T-helper 2 cell treated with Interferon-gamma antibody and Interleukin-4, amounts not matched to agents 100 ng/mL and 5 ng/mL, for 36 hours (primary cell): ENCODE measurements at regions not wholly inside any gene's neighbourhood (a gene's known extent, or its start where the extent isn't known, plus 50 kb on each side); places are given as distances from the start of the nearest gene placed in this dataset.

ENCODE experiments used
- intact Hi-C: fragments of 100-400 bp; cut with micrococcal nuclease; formaldehyde crosslinking; loops from one replicate; pipeline ENCODE4 v1.15.1; 2023

- intact Hi-C loops: no loop called here
Observed at GRCh38 chr11:128330203-128330602, 257.2 kb downstream of the ETS1 start.

- intact Hi-C loops: loop anchor here (1.0 kb wide), 1 partner anchor 12 kb away; no protein-coding TSS in a partner anchor
Observed at GRCh38 chr11:128328955-128329551, 258.3 kb downstream of the ETS1 start.

- intact Hi-C loops: no loop called here
Observed at GRCh38 chr11:128327274-128327673, 260.1 kb downstream of the ETS1 start.

- intact Hi-C loops: no loop called here
Observed at GRCh38 chr11:128326791-128327190, 260.6 kb downstream of the ETS1 start.

- intact Hi-C loops: loop anchor here (1.0 kb wide), 6 partner anchors 17 to 306 kb away; no protein-coding TSS in a partner anchor
Observed at GRCh38 chr11:128324531-128325141, 262.7 kb downstream of the ETS1 start.

GRCh38 chr11:128324051-128324481 is 263.3 kb downstream of the ETS1 start:
- intact Hi-C loops: loop anchor here (1.0 kb wide), 6 partner anchors 17 to 306 kb away; no protein-coding TSS in a partner anchor

GRCh38 chr11:128323381-128323780 is 264.0 kb downstream of the ETS1 start:
- intact Hi-C loops: loop anchor here (1.0 kb wide), 1 partner anchor 149 kb away; no protein-coding TSS in a partner anchor

GRCh38 chr11:128318856-128319474 is 268.4 kb downstream of the ETS1 start:
- intact Hi-C loops: loop anchor here (1.0 kb wide), 1 partner anchor 14 kb away; no protein-coding TSS in a partner anchor

GRCh38 chr11:128316541-128317227 is 270.7 kb downstream of the ETS1 start:
- intact Hi-C loops: no loop called here

- intact Hi-C loops: no loop called here
Observed at GRCh38 chr11:128315933-128316332, 271.4 kb downstream of the ETS1 start.

- intact Hi-C loops: no loop called here
Observed at GRCh38 chr11:128313931-128314330, 273.4 kb downstream of the ETS1 start.

GRCh38 chr11:128311742-128312719 is 275.3 kb downstream of the ETS1 start:
- intact Hi-C loops: no loop called here

GRCh38 chr11:128310676-128311445 is 276.5 kb downstream of the ETS1 start:
- intact Hi-C loops: no loop called here

- intact Hi-C loops: no loop called here
Observed at GRCh38 chr11:128310005-128310404, 277.4 kb downstream of the ETS1 start.

GRCh38 chr11:128308794-128309193 is 278.6 kb downstream of the ETS1 start:
- intact Hi-C loops: no loop called here

GRCh38 chr11:128305588-128305987 is 281.8 kb downstream of the ETS1 start:
- intact Hi-C loops: loop anchor here (1.0 kb wide), 1 partner anchor 13 kb away; no protein-coding TSS in a partner anchor

- intact Hi-C loops: loop anchor here (1.0 kb wide), 1 partner anchor 13 kb away; no protein-coding TSS in a partner anchor
Observed at GRCh38 chr11:128304666-128305485, 282.5 kb downstream of the ETS1 start.

- intact Hi-C loops: no loop called here
Observed at GRCh38 chr11:128304116-128304515, 283.2 kb downstream of the ETS1 start.

- intact Hi-C loops: no loop called here
Observed at GRCh38 chr11:128303383-128303782, 284.0 kb downstream of the ETS1 start.
